Fibroblast of skin of left quadriceps (primary cell): ENCODE measurements at regions not wholly inside any gene's neighbourhood (a gene's known extent, or its start where the extent isn't known, plus 50 kb on each side); places are given as distances from the start of the nearest gene placed in this dataset.
A peak's percentile ranks its signal among the peaks of the same experiment; 100 is the strongest.
"Not testable (repeated sequence)": the region's sequence is repeated elsewhere in the genome, so short reads cannot be mapped to it uniquely, and the experiment has no call there.

ENCODE experiments used
- DNase-seq, 2 experiments: peaks; one replicate each; pipeline ENCODE4 v3.0.0-alpha.2; 2013; ENCODE audit warnings: low read depth in 2 of 2

- no peak for DNase-seq
Observed at GRCh38 chr4:124887739-124888138, 175.2 kb upstream of the ANKRD50 start.

GRCh38 chr4:124884316-124884715 lies 171.8 kb upstream of the ANKRD50 start:
- DNase-seq = no peak

GRCh38 chr4:124883632-124884031 lies 171.1 kb upstream of the ANKRD50 start:
- no peak for DNase-seq

- DNase-seq = no peak
Observed at GRCh38 chr4:124879195-124879594, 166.7 kb upstream of the ANKRD50 start.

- DNase-seq = no peak
Observed at GRCh38 chr4:124874172-124874450, 161.6 kb upstream of the ANKRD50 start.

- DNase-seq = no peak
Observed at GRCh38 chr4:124873361-124874171, 161.0 kb upstream of the ANKRD50 start.

GRCh38 chr4:124872659-124873058 lies 160.1 kb upstream of the ANKRD50 start:
- DNase-seq = no peak

GRCh38 chr4:124869961-124870495 lies 157.5 kb upstream of the ANKRD50 start:
- no peak for DNase-seq

GRCh38 chr4:124868495-124868894 lies 156.0 kb upstream of the ANKRD50 start:
- DNase-seq = no peak

- DNase-seq = no peak
Observed at GRCh38 chr4:124867536-124867935, 155.0 kb upstream of the ANKRD50 start.

GRCh38 chr4:124866301-124866700 lies 153.8 kb upstream of the ANKRD50 start:
- no peak for DNase-seq

GRCh38 chr4:124863040-124863545 lies 150.6 kb upstream of the ANKRD50 start:
- DNase-seq = no peak

- DNase-seq = peak in 1 of 2 experiments; percentile 14
Observed at GRCh38 chr4:124862261-124862660, 149.7 kb upstream of the ANKRD50 start.

- no peak for DNase-seq
Observed at GRCh38 chr4:124861761-124862160, 149.2 kb upstream of the ANKRD50 start.

- peak; percentile 17 to 21 for DNase-seq
Observed at GRCh38 chr4:124854968-124855367, 142.4 kb upstream of the ANKRD50 start.

GRCh38 chr4:124851741-124852140 lies 139.2 kb upstream of the ANKRD50 start:
- no peak for DNase-seq

GRCh38 chr4:124846306-124846705 lies 133.8 kb upstream of the ANKRD50 start:
- no peak for DNase-seq

GRCh38 chr4:124839786-124840390 lies 127.4 kb upstream of the ANKRD50 start:
- no peak for DNase-seq

- DNase-seq = no peak
Observed at GRCh38 chr4:124833831-124834505, 121.4 kb upstream of the ANKRD50 start.

GRCh38 chr4:124828382-124828781 lies 115.8 kb upstream of the ANKRD50 start:
- no peak for DNase-seq

- DNase-seq = no peak
Observed at GRCh38 chr4:124817531-124817930, 105.0 kb upstream of the ANKRD50 start.

GRCh38 chr4:124812203-124812602 lies 99.7 kb upstream of the ANKRD50 start:
- DNase-seq = not testable (repeated sequence)

GRCh38 chr4:124810827-124811226 lies 98.3 kb upstream of the ANKRD50 start:
- DNase-seq = no peak
